A549 (cell line): ENCODE measurements at regions not wholly inside any gene's neighbourhood (a gene's known extent, or its start where the extent isn't known, plus 50 kb on each side); places are given as distances from the start of the nearest gene placed in this dataset.

Experiments
- ATAC-seq, 2 experiments: fragments of 200-7000 bp in 1 of 2; fragments of >200 bp in 1 of 2; cut with Nextera tagmentation in 1 of 2; cut with Tn5 transposase in 1 of 2; 3 replicates each; pipeline versions ENCODE4 v1.8.0 to v1.9.1; 2018 to 2020; ENCODE audit warnings: mild to moderate bottlenecking in 1 of 2, moderate library complexity in 1 of 2
- CTCF ChIA-PET: fragments of 300-600 bp; sonication (Branson Sonifier 250); formaldehyde crosslinking; extraction: SDS; loops from one replicate; lab custom pipeline; 2021; ENCODE audit warnings: antibody characterized with exemption, inconsistent platforms; lab: Yijun Ruan, JAX
- POLR2A ChIA-PET: fragments of 350-600 bp; formaldehyde crosslinking; extraction: SDS; loops from one replicate; lab custom pipeline; 2021; ENCODE audit warnings: antibody characterized with exemption, inconsistent platforms; lab: Yijun Ruan, JAX
- DNase-seq, 2 experiments: peaks; one replicate each; pipeline versions ENCODE4 v3.0.0 to v3.0.0-alpha.2; 2011 to 2016; ENCODE audit warnings: low read depth in 1 of 2, low spot score in 1 of 2
- FAIRE-seq: peaks from 2 replicates; lab custom pipeline; 2011; peaks lifted over from hg19 to GRCh38; lab: Jason Lieb, UNC
- H3K27ac ChIP-seq, 2 experiments: fragments of >200 bp; sonication (Bioruptor Twin); formaldehyde crosslinking; 3 replicates each; pipeline ENCODE4 v1.5.1; 2016 to 2017
- H3K4me1 ChIP-seq: fragments of >200 bp; sonication (Bioruptor Twin); formaldehyde crosslinking; 3 replicates; pipeline ENCODE4 v1.6.1; 2016
- H3K4me2 ChIP-seq: fragments of >200 bp; sonication (Bioruptor Twin); formaldehyde crosslinking; 3 replicates; pipeline ENCODE4 v1.6.1; 2016
- H3K4me3 ChIP-seq: fragments of >200 bp; sonication (Bioruptor Twin); formaldehyde crosslinking; 3 replicates; pipeline ENCODE4 v1.5.1; 2016
- H3K9me3 ChIP-seq: fragments of >200 bp; sonication (Bioruptor Twin); formaldehyde crosslinking; 3 replicates; pipeline ENCODE4 v1.6.1; 2016
- BHLHE40 ChIP-seq: IDR thresholded peaks from 2 replicates; pipeline ENCODE4 v1.6.1; 2012; ENCODE audit warnings: low read depth, low read length, inconsistent platforms
- CBX8 ChIP-seq: fragments of 200-600 bp; sonication (generic); IDR thresholded peaks from 2 replicates; pipeline ENCODE4 v1.6.1; 2016
- CEBPB ChIP-seq, 2 experiments: fragments of >200 bp in 1 of 2; sonication (Bioruptor Twin) in 1 of 2; formaldehyde crosslinking in 1 of 2; IDR thresholded peaks; 2 replicates each; pipeline ENCODE4 v1.6.1; 2012 to 2016
- CHD4 ChIP-seq: fragments of 200-600 bp; sonication (generic); IDR thresholded peaks from 2 replicates; pipeline ENCODE4 v1.6.1; 2016; ENCODE audit warnings: antibody characterized with exemption, mild to moderate bottlenecking, borderline replicate concordance
- E2F6 ChIP-seq: IDR thresholded peaks from 2 replicates; pipeline ENCODE4 v1.6.1; 2012; ENCODE audit warnings: low read depth, borderline replicate concordance
- ELK1 ChIP-seq: fragments of 150-350 bp; IDR thresholded peaks from 2 replicates; pipeline ENCODE4 v1.6.1; 2014; ENCODE audit warnings: low read depth, mild to moderate bottlenecking, low read length
- ESRRA ChIP-seq: fragments of 150-350 bp; IDR thresholded peaks from 2 replicates; pipeline ENCODE4 v1.6.1; 2014; ENCODE audit warnings: mild to moderate bottlenecking, low read length, borderline replicate concordance
- GATA3 ChIP-seq: IDR thresholded peaks from 2 replicates; pipeline ENCODE4 v1.6.1; 2012; ENCODE audit warnings: borderline replicate concordance
- HMGXB4 ChIP-seq: fragments of 250-450 bp; sonication (Bioruptor Pico); IDR thresholded peaks from 2 replicates; pipeline ENCODE4 v1.5.0; 2021; ENCODE audit warnings: mild to moderate bottlenecking, moderate library complexity, borderline replicate concordance
- HOXA7 ChIP-seq: fragments of 250-450 bp; sonication (Bioruptor Pico); IDR thresholded peaks from 2 replicates; pipeline ENCODE4 v1.5.0; 2020; ENCODE audit warnings: mild to moderate bottlenecking, moderate library complexity
- HOXB13 ChIP-seq: fragments of 250-450 bp; sonication (Bioruptor Pico); IDR thresholded peaks from 2 replicates; pipeline ENCODE4 v1.5.0; 2020; ENCODE audit warnings: low read depth, mild to moderate bottlenecking, moderate library complexity
- JUNB ChIP-seq: fragments of >200 bp; sonication (Bioruptor Twin); formaldehyde crosslinking; IDR thresholded peaks from 2 replicates; pipeline ENCODE4 v1.6.1; 2016
- KDM1A ChIP-seq: fragments of 200-600 bp; sonication (generic); IDR thresholded peaks from 2 replicates; pipeline ENCODE4 v1.6.1; 2016; ENCODE audit warnings: low read depth, mild to moderate bottlenecking
- MAFK ChIP-seq: fragments of 450-650 bp; IDR thresholded peaks from 2 replicates; pipeline ENCODE4 v1.6.1; 2014; ENCODE audit not compliant: partially characterized antibody
- MAZ ChIP-seq: fragments of 150-350 bp; IDR thresholded peaks from 2 replicates; pipeline ENCODE4 v1.6.1; 2014; ENCODE audit warnings: antibody characterized with exemption, low read depth, low read length, borderline replicate concordance
- NFE2L2 ChIP-seq: fragments of 150-350 bp; conservative IDR thresholded peaks from 2 replicates; pipeline ENCODE4 v1.6.1; 2014; ENCODE audit warnings: low read length
- NPAS2 ChIP-seq: fragments of 250-450 bp; sonication (Bioruptor Pico); IDR thresholded peaks from 2 replicates; pipeline ENCODE4 v1.8.0; 2022; ENCODE audit warnings: mild to moderate bottlenecking, moderate library complexity, borderline replicate concordance
- PHF8 ChIP-seq: fragments of 200-600 bp; sonication (generic); IDR thresholded peaks from 2 replicates; pipeline ENCODE4 v1.6.1; 2016; ENCODE audit warnings: low read depth, mild to moderate bottlenecking, antibody characterized with exemption, moderate library complexity, borderline replicate concordance
- POLR2A ChIP-seq: IDR thresholded peaks from 2 replicates; pipeline ENCODE4 v1.6.1; 2012; ENCODE audit warnings: mild to moderate bottlenecking, low read length
- RAD21 ChIP-seq, 2 experiments: fragments of >200 bp in 1 of 2; sonication (Bioruptor Twin) in 1 of 2; formaldehyde crosslinking in 1 of 2; IDR thresholded peaks in 1 of 2; conservative IDR thresholded peaks in 1 of 2; 2 replicates in 1 of 2; 3 replicates in 1 of 2; pipeline ENCODE4 v1.6.1; 2012 to 2018; ENCODE audit warnings: inconsistent platforms in 1 of 2
- RARB ChIP-seq: fragments of 250-450 bp; sonication (Bioruptor Pico); IDR thresholded peaks from 2 replicates; pipeline ENCODE4 v1.8.0; 2021; ENCODE audit warnings: mild to moderate bottlenecking, moderate library complexity
- RCOR1 ChIP-seq: fragments of 150-350 bp; IDR thresholded peaks from 2 replicates; pipeline ENCODE4 v1.6.1; 2014; ENCODE audit warnings: antibody characterized with exemption, low read length, low read depth
- SMC3 ChIP-seq: fragments of >200 bp; sonication (Bioruptor Twin); formaldehyde crosslinking; IDR thresholded peaks from 3 replicates; pipeline ENCODE4 v1.6.1; 2018; ENCODE audit warnings: inconsistent platforms
- SREBF2 ChIP-seq: fragments of 450-650 bp; IDR thresholded peaks from 2 replicates; pipeline ENCODE4 v1.6.1; 2014; ENCODE audit warnings: mild to moderate bottlenecking, moderate library complexity
- USF2 ChIP-seq: fragments of 450-650 bp; IDR thresholded peaks from 2 replicates; pipeline ENCODE4 v1.6.1; 2014; ENCODE audit warnings: antibody characterized with exemption
- ZNF302 ChIP-seq: fragments of 250-450 bp; sonication (Bioruptor Pico); IDR thresholded peaks from 2 replicates; pipeline ENCODE4 v1.9.0; 2021; ENCODE audit warnings: inconsistent platforms, mild to moderate bottlenecking, moderate library complexity
- WGBS: methylation state at CpG from one replicate; pipeline ENCODE4 v1.1.6; 2017; ENCODE audit errors: missing lambda C conversion rate; 5-methylcytosine and 5-hydroxymethylcytosine counted together
- TF ChIP-seq, protein P1 (sequence below): fragments of 200-600 bp; sonication (generic); IDR thresholded peaks from 2 replicates; pipeline ENCODE4 v1.6.1; 2016; ENCODE audit warnings: antibody characterized with exemption, mild to moderate bottlenecking, moderate library complexity

DNA sequence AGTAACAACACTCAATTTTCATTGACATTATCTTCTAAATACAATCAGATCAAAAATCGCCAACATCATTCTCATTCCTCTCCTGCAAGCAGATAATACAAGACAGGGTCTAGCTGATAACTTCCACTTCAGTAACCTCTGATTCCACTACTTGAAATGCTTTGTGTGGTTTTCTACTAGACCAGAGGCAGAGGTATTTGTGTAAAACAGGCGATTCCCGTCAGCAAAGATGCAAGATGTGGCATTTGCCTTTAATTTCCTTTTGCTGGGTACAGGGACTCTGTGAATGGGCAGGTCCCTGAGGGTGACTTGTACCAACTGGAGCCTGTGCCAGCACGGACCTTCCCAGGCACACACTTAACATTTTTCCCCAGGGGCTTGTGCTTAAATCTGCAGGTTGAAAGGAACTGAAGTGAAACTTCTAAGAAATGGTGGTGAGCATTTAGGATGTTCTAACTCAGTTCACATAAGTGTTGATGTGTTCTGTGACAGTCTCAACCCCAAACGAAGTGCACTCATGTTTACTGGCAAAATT, 625.5 kb upstream of the WWC1 start:
- Histone ChIP-seq H3K9me3 (no peaks in the 10 kb centered on the region), H3K4me3 (no peak overlapping the region), H3K4me1 (peaks cover 12% of the 10 kb centered on the region), H3K27ac (peak overlapping the region in 1 of 2 experiments; percentile 27; a peak in 1 of 6 replicates), H3K4me2 (no peak overlapping the region)
- CTCF ChIA-PET, result no interaction called here
- WGBS, result 53% methylated on average over 5 of the region's 5 CpGs
- POLR2A ChIA-PET, result no interaction called here
- no peak for TF ChIP-seq GATA3
- no peak for TF ChIP-seq CHD4
- no peak for TF ChIP-seq KDM1A
- no peak for TF ChIP-seq E2F6
- no peak for TF ChIP-seq MAZ
- no peak for TF ChIP-seq BHLHE40
- TF ChIP-seq RCOR1, result no peak
- no peak for TF ChIP-seq ESRRA
- no peak for TF ChIP-seq HOXA7
- TF ChIP-seq, protein P1, sequence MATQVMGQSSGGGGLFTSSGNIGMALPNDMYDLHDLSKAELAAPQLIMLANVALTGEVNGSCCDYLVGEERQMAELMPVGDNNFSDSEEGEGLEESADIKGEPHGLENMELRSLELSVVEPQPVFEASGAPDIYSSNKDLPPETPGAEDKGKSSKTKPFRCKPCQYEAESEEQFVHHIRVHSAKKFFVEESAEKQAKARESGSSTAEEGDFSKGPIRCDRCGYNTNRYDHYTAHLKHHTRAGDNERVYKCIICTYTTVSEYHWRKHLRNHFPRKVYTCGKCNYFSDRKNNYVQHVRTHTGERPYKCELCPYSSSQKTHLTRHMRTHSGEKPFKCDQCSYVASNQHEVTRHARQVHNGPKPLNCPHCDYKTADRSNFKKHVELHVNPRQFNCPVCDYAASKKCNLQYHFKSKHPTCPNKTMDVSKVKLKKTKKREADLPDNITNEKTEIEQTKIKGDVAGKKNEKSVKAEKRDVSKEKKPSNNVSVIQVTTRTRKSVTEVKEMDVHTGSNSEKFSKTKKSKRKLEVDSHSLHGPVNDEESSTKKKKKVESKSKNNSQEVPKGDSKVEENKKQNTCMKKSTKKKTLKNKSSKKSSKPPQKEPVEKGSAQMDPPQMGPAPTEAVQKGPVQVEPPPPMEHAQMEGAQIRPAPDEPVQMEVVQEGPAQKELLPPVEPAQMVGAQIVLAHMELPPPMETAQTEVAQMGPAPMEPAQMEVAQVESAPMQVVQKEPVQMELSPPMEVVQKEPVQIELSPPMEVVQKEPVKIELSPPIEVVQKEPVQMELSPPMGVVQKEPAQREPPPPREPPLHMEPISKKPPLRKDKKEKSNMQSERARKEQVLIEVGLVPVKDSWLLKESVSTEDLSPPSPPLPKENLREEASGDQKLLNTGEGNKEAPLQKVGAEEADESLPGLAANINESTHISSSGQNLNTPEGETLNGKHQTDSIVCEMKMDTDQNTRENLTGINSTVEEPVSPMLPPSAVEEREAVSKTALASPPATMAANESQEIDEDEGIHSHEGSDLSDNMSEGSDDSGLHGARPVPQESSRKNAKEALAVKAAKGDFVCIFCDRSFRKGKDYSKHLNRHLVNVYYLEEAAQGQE, result no peak
- no peak for TF ChIP-seq SREBF2
- no peak for TF ChIP-seq JUNB
- no peak for TF ChIP-seq ELK1
- TF ChIP-seq RAD21 (conservative IDR thresholded peaks at IDR 0.05 in 1 of 2, IDR thresholded peaks at IDR 0.05 in 1 of 2), result no peak
- no peak for TF ChIP-seq MAFK
- no peak for TF ChIP-seq RARB
- no peak for DNase-seq
- no peak for ATAC-seq
- FAIRE-seq, result no peak

DNA sequence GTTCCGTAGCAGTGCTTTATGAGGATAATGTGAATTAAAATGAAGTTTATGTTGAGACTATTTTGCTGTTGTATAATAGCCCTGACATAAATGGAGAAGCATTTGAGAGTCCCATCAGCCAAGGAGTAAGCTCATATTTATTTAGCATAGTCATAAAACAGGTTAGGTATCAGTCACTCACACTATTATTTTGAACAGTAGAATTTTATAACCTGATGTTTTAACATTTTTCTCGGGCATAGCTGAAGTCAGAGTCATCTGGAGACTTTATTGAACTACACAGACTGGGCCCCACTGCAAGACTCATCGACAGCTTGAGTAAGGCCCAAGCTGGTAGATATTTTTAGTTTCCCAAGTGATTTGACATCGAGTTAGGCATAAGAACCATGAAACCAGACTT, 620.3 kb upstream of the WWC1 start:
- DNase-seq (no peak), FAIRE-seq (no peak), ATAC-seq (no peak)
- Histone ChIP-seq H3K27ac (no peak overlapping the region), H3K4me1 (no peaks in the 10 kb centered on the region), H3K9me3 (no peaks in the 10 kb centered on the region), H3K4me2 (no peak overlapping the region), H3K4me3 (no peak overlapping the region)
- CTCF ChIA-PET, result interaction anchor here (0.5 kb wide), 1 partner anchor 8 kb away, joined by 3 read pairs; no protein-coding TSS in a partner anchor
- 39% methylated on average over 4 of the region's 4 CpGs for WGBS
- POLR2A ChIA-PET, result no interaction called here
- no peak for TF ChIP-seq POLR2A
- TF ChIP-seq CBX8, result no peak
- TF ChIP-seq HOXB13, result no peak
- TF ChIP-seq GATA3, result no peak
- TF ChIP-seq JUNB, result no peak
- TF ChIP-seq MAFK, result no peak
- TF ChIP-seq NFE2L2, result no peak
- TF ChIP-seq HMGXB4 (CRISPR knock-in tag), result no peak
- TF ChIP-seq, protein P1, result no peak
- TF ChIP-seq CEBPB (IDR thresholded peaks at IDR 0.05), result no peak
- TF ChIP-seq NPAS2 (CRISPR knock-in tag), result no peak
- TF ChIP-seq SMC3, result no peak
- TF ChIP-seq USF2, result no peak
- TF ChIP-seq PHF8, result no peak
- TF ChIP-seq ZNF302 (CRISPR knock-in tag), result no peak
